ENCODE measurements at regions not wholly inside any gene's neighbourhood (a gene's known extent, or its start where the extent isn't known, plus 50 kb on each side); places are given as distances from the start of the nearest gene placed in this dataset.

- H2AFZ ChIP-seq: no peak overlapping the region
- Mint-ChIP-seq H3K4me1 (peaks cover 7% of the 10 kb centered on the region; the same call in 2 of the 3 replicates), H3K36me3 (ENCODE audit: low read depth) (no peaks in the 10 kb centered on the region; the same call in 2 of the 3 replicates), H3K4me3 (no peak overlapping the region), H3K27ac (peak overlapping the region; percentile 66), H3K9me3 (peaks cover 4% of the 10 kb centered on the region; the same call in 2 of the 3 replicates), H3K27me3 (ENCODE audit: insufficient read depth, low read depth, poor library complexity) (no peaks in the 10 kb centered on the region)
- no peaks in the 10 kb centered on the region for H3K79me2 ChIP-seq (replicated peaks; ENCODE audit: insufficient read depth)
- H3K9me2 ChIP-seq (ENCODE audit: insufficient read depth): no peaks in the 10 kb centered on the region; the same call in 1 of the 2 replicates
- no peak for ATAC-seq
- no peaks in the 10 kb centered on the region for H4K20me1 ChIP-seq (replicated peaks; ENCODE audit: insufficient read depth)
- H3K27ac ChIP-seq (ENCODE audit: low read depth): no peak overlapping the region
- no peaks in the 10 kb centered on the region for H3K27me3 ChIP-seq (ENCODE audit: insufficient read depth)
- H3K4me2 ChIP-seq: no peak overlapping the region
- no peak for DNase-seq (ENCODE audit: low spot score)
- H3K36me3 ChIP-seq (ENCODE audit: insufficient read depth): no peaks in the 10 kb centered on the region
- no peak overlapping the region for H3K4me3 ChIP-seq
- TF ChIP-seq CREB1 (CRISPR knock-in tag; IDR thresholded peaks at IDR 0.05; ENCODE audit: low read depth): no peak
- no peak for TF ChIP-seq ZNF331 (CRISPR knock-in tag; IDR thresholded peaks at IDR 0.05; ENCODE audit: low read depth)
- TF ChIP-seq ZNF462 (CRISPR knock-in tag; IDR thresholded peaks at IDR 0.05): no peak
- TF ChIP-seq NANOG (IDR thresholded peaks at IDR 0.05; ENCODE audit: borderline replicate concordance): no peak
- no peak for TF ChIP-seq JUNB (IDR thresholded peaks at IDR 0.05; ENCODE audit: unreplicated experiment)
- no peak for TF ChIP-seq EZH2phosphoT487 (IDR thresholded peaks at IDR 0.05; ENCODE audit: unreplicated experiment)
- TF ChIP-seq, protein P1, sequence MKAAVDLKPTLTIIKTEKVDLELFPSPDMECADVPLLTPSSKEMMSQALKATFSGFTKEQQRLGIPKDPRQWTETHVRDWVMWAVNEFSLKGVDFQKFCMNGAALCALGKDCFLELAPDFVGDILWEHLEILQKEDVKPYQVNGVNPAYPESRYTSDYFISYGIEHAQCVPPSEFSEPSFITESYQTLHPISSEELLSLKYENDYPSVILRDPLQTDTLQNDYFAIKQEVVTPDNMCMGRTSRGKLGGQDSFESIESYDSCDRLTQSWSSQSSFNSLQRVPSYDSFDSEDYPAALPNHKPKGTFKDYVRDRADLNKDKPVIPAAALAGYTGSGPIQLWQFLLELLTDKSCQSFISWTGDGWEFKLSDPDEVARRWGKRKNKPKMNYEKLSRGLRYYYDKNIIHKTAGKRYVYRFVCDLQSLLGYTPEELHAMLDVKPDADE (IDR thresholded peaks at IDR 0.05): no peak
- TF ChIP-seq POLR2AphosphoS5 (IDR thresholded peaks at IDR 0.05; ENCODE audit: low read depth): no peak
- TF ChIP-seq, protein P2, sequence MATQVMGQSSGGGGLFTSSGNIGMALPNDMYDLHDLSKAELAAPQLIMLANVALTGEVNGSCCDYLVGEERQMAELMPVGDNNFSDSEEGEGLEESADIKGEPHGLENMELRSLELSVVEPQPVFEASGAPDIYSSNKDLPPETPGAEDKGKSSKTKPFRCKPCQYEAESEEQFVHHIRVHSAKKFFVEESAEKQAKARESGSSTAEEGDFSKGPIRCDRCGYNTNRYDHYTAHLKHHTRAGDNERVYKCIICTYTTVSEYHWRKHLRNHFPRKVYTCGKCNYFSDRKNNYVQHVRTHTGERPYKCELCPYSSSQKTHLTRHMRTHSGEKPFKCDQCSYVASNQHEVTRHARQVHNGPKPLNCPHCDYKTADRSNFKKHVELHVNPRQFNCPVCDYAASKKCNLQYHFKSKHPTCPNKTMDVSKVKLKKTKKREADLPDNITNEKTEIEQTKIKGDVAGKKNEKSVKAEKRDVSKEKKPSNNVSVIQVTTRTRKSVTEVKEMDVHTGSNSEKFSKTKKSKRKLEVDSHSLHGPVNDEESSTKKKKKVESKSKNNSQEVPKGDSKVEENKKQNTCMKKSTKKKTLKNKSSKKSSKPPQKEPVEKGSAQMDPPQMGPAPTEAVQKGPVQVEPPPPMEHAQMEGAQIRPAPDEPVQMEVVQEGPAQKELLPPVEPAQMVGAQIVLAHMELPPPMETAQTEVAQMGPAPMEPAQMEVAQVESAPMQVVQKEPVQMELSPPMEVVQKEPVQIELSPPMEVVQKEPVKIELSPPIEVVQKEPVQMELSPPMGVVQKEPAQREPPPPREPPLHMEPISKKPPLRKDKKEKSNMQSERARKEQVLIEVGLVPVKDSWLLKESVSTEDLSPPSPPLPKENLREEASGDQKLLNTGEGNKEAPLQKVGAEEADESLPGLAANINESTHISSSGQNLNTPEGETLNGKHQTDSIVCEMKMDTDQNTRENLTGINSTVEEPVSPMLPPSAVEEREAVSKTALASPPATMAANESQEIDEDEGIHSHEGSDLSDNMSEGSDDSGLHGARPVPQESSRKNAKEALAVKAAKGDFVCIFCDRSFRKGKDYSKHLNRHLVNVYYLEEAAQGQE (IDR thresholded peaks at IDR 0.05; ENCODE audit: unreplicated experiment): no peak
- no peak for TF ChIP-seq EZH2 (IDR thresholded peaks at IDR 0.05; ENCODE audit: low read depth, unreplicated experiment)
- no peak for TF ChIP-seq CTCF (conservative IDR thresholded peaks at IDR 0.05; ENCODE audit: low read depth in 2 of 2)
- no peak for TF ChIP-seq STAT1 (IDR thresholded peaks at IDR 0.05; ENCODE audit: unreplicated experiment)
- TF ChIP-seq ZNF114 (CRISPR knock-in tag; IDR thresholded peaks at IDR 0.05): no peak
- no peaks in the 10 kb centered on the region for H3F3A ChIP-seq (replicated peaks; ENCODE audit: low read depth)
- H3K4me1 ChIP-seq (ENCODE audit: insufficient read depth): no peaks in the 10 kb centered on the region
Measured at GRCh38 chr7:124369310-124369709, 336.4 kb upstream of the TMEM229A start.

All from GM23338 (cell line).